ELF-1 (cell line): ENCODE measurements at regions not wholly inside any gene's neighbourhood (a gene's known extent, or its start where the extent isn't known, plus 50 kb on each side); places are given as distances from the start of the nearest gene placed in this dataset.

ENCODE experiments used
- DNase-seq: peaks from one replicate; pipeline ENCODE4 v3.0.0-alpha.2; 2016; ENCODE audit warnings: low read depth, low spot score

DNA sequence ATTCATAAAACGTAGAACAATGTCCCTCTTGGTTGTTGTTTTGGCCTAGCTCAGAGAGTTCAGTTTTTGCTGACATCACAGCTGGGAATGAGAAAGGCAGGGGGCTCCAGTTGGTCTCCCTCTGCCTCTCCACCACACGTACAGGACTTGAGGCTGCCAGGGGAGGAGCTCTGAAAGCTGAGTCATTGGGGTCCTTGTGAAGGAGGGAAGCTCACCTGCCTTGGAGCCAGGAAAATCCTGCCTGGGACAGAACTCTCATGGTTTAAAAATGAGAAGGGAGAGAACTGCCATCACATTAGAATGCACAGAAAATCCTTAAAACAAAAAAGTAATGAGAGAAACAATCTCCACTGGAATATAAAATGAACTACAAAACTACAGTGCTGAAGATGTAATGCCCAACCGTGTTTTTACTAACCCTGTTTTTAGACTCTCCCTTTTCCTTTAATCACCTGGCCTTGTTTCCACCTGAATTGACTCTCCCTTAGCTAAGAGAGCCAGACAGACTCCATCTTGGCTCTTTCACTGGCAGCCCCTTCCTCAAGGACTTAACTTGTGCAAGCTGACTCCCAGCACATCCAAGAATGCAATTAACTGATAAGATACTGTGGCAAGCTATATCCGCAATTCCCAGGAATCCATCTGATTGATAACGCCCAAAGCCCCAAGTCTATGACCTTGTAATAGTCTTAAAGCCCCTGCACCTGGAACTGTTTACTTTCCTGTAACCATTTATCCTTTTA, 58.6 kb upstream of the TARP start:
- DNase-seq = peak; percentile 68

DNA sequence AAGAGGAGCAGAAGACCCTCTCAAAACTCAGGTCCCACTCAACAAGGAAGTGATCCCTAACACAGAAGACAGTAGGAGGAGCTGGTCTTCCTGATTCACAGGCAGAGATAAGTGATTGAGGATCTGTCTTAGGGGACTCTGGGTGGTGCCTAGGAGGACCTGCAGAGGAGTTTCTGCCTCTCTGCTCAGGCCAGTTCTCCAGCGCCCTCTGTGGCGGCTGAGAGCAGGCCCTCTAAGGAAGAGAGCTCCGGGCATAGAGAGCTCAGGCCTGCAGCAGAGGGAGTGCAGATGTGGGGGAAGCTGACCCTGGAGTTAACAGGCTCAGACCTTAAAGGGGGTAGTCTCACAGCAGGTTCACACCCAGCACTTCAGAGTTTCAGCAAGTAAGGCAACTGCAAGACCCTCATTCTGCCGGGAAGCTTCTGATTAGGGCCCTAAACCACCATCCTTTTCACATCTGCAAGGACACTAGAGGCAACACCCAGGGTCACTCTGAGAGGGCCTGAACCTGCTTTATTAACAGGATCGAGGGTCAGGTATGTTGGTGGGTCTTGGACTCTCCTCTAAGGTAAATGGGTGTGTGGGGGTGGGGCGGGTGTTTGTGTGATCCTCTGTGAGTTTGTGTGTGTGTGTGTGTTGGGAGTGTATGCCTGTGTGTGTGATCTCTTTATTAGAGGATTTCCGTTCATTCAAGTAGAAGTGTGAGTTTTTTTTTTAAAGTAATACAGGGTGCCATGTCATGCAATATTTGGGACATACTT, 57.6 kb upstream of the TARP start:
- DNase-seq = peak; percentile 85

DNA sequence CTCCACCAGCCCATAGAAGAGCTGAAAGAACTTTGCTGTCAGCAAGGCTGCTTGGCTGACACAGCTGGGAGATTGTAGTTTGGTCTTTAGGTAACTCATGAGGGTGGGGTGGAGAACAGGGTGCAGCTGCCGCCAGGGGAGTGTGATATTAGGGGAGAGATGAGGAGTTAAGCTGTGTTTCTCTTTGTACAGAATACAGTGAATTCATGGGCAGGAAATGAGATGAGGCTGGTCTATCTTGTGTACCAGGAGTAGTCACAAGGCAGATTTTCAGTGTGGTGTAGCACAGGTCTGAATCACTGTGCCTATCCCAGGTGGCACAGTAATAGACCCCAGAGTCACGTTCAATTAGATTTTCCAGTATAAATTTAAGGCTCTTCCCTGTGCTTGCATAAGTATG, 56.6 kb upstream of the TARP start:
- no peak for DNase-seq

DNA sequence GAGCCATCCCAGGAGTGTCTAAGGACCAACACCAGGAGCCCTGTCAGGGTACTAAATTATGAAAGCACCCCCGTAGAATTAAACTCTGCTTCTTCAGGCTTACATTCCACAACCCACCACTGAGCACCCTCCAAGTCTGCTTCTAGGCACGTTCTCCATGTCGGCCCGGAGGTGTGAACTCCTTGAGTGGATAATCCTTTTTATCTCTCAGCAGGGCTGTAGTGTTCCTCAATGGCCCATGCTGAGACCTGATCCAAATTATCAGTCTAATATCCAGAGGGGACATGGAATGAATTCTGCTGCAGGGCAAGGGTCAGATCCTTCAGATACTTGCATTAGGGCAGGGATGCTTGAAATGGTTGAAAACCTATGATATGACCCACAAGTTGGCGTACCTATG, 55.9 kb upstream of the TARP start:
- DNase-seq = no peak

DNA sequence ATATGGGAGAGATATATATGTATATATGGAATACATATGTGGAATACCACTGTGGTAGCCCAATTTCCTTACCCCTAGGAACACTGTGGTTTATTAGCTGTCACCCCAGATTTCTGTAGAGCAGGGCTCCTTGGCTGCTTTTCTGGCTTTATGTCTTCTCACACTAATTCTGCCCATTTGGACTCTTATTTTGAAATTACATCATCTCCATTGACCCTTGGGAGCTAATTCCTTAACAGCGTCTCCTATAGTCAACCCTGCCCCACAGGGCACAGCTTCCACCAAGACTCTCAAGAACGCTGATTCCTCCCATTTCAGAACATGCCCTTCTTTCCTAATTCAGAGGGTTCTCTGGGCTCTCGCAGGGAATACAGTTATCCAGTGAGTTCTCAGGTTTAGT, 55.4 kb upstream of the TARP start:
- no peak for DNase-seq

DNA sequence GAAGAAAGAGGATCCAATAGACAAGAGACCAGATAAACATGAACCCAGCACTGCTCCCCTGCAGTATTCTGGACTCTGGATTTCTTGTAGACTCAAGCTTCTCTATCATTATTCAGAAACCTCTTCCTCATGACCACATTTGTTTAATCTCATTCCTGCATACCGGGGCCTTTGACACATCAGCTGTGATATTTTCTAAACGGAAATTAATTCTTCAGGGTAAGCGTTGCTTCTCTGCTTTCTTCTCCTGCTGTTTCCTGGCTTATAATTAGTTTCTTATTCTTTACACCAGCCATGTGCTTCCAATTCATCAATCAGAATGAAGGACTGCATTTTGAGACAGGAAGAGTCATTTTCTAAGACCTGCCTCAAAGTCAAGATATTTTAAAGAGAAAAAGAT, 54.2 kb upstream of the TARP start:
- no peak for DNase-seq
